Activated effector memory CD4-positive, alpha-beta T cell treated with anti-CD3 and anti-CD28 coated beads, Interleukin-2, amount 50 U/mL, for 16 hours (primary cell): ENCODE measurements at regions not wholly inside any gene's neighbourhood (a gene's known extent, or its start where the extent isn't known, plus 50 kb on each side); places are given as distances from the start of the nearest gene placed in this dataset.

Source experiments
- DNase-seq: peaks from one replicate; pipeline ENCODE4 v3.0.0-alpha.2; 2020

DNA sequence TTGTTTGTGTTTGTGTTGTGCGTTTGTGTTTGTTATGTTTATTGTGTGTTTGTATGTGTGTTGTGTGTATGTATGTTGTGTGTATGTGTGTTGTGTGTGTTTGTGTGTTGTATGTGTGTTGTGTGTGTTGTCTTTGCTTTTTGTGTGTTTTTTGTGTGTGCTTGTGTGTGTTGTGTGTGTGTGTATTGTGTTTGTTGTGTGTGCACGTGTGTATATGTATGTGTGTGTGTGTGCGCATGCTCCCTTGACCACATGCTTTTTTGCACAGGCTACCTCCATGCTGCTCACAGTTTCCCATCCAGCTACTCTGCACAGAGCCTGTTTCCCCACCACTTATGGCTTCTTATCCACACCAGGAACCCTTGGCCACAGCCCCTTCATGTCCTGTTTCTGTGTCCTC is 720.0 kb upstream of the ADAMTS16 start:
- no peak for DNase-seq

GRCh38 chr5:4420681-4421080 is 719.4 kb upstream of the ADAMTS16 start:
- DNase-seq: no peak

DNA sequence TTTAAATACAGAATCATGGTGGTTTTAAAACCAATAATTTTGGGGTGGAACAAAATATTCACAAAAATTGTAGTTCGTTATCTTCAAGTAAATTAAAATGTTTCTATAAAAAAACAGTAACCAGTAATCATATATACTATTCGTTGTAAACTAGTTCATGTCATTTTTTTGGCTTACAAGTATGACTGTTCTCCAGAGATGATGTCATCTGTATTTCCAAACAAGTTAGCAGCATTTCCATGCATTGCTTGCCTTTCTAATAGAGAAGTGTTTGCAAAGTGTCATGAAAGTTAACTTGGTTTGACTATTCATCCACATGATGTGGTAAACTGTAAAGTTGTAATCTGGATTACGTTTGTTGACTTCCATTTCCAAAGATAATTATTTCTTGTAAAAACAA is 717.9 kb upstream of the ADAMTS16 start:
- no peak for DNase-seq

DNA sequence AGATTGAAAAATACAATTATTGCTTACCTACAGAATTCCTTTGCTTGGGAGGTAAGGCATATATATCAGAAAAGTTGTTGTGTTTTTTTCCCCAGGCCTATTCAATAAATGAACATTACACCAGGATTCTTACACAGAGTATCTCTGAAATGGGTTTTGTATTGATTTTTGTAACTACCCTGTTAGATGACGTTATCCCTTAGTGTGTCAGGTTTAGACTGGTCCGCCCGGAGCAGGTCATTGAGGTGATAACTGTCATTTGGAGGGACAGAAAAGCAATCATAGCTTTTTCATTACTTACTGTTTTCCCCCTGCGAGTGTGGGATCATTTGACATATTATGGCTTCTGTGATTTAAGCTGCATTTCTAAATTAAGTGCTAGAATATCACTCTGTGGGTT is 715.2 kb upstream of the ADAMTS16 start:
- no peak for DNase-seq

- no peak for DNase-seq
These were observed 699.6 kb upstream of the ADAMTS16 start for GRCh38 chr5:4440536-4440935.

DNA sequence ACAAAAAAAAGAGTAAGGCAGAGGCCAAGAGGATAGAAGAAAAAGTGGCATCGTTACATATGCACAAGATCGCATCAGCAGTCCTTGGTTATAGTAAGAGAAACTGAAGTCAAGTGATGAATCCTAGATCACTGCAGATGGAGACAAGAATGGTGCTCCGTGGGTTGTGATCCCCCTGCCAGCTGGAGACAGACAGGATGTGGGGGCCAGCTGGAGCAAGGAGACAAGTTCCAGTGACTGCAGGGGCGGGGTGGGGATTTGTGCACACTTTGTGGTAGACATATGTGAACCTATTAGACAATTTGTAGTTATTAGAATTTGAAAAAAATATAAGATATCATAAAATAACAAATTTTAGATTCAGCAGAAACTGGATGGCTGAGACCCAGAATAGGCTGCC is 697.9 kb upstream of the ADAMTS16 start:
- no peak for DNase-seq

DNA sequence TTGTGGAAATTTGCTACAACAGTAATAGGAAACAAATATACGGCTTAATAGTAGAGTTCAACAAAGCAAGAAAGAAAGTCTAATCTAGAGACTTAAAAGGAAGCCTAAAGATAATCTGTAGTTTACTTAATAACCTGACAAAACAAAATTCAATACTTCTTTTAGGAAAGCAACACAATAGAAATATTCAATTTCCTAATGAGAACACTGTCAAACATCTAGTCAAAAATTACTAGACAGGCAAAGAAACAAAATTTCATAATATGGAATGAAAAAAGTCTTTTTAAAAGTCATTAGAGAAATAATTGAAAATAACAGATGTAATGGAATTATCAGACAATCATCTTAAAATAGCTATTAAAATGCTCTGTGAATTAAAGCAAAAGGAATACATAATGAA is 692.5 kb upstream of the ADAMTS16 start:
- DNase-seq: no peak

DNA sequence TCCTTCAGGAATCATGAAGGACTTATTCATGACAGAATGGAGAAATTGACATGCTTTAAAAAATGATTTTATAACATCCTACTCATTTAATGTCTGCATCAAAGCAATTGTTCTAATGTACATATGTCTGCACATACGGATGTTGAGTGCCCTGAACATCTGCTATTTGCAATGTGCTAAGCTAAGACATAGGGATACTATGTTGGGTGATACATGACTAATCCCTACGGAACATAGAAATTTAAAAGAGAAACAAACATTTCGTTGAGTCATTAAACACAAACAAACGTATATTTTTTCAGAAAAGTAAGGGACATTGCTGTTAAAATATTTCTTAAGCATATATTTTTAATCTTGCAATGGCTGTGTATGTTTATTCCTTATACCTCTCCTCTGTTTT is 686.5 kb upstream of the ADAMTS16 start:
- DNase-seq: no peak

- no peak for DNase-seq
These were observed 660.7 kb upstream of the ADAMTS16 start for GRCh38 chr5:4479426-4479825.

DNA sequence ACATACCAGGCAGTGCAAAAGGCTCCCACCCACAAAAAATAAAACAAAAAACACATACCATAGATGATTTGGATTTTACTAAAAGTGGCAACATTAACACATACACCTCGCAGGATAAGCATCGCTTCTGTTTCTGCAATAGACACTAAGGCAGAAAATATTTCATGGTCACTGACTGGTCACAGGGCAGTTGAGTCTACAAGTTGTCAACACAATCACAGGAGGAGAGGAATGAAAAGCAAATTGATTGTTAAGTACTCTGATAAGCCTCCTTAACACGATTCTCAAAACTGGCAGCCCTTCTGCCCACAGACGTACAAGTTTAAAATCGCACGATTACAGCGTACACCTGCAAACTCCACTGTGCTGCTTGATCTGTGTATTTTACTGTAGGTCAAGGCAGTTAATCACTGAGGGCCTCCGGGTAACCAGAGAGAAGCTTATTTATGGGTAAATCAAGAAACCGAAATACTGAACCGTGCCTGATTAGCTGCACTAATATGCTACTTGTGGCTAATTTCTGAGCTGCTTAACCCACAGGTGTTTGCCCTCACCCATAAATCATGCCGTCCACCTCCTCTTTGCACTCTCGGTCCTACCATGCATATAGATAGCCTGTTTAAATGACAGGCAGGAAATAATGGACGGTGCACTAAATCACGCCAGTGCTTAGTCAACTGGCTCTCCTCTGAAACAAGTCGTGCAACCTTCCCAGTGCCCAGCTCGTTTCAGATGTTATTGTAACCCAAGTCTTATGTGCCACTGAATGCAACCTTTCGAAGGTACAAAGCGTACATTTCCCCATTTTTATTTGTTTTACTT is 659.4 kb upstream of the ADAMTS16 start:
- DNase-seq: no peak

DNA sequence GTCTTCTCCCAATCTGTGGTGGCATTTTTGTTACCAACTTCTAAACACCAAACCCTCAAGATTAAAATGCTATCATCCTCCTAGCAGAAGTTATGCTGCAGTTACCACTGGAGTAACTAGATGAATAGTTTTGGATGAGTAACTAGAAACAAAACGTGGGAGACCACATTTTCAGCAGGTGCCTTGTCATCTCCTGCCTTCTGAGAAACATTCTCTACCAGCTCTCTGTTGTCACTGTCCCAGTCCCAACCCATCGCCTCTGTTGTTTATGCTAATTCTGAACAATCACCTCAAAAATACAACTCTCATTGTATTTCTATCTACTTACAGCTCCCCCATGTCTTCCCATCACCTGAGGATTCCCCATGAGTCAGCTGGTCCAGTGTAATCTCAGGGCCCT is 652.5 kb upstream of the ADAMTS16 start:
- no peak for DNase-seq

- DNase-seq: no peak
These were observed 628.0 kb upstream of the ADAMTS16 start for GRCh38 chr5:4511996-4512656.

DNA sequence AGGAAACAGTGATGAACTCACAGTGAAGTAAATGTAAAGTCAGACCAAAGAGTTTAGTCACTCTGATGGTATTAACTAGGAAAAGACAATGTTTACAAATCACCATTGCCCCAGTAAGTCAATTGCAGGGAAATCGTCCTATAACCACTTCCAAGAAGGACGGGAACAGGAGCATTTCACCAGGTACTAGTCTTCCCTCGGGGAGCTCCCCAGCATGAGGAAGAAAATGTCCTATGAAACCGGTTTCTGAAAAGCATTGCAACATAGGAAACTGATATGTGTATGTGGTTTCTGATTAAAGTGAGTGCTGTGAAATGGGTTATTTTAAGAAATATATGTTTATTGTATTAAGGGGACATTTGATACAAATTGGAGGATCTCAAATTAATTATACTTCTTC is 626.7 kb upstream of the ADAMTS16 start:
- no peak for DNase-seq

DNA sequence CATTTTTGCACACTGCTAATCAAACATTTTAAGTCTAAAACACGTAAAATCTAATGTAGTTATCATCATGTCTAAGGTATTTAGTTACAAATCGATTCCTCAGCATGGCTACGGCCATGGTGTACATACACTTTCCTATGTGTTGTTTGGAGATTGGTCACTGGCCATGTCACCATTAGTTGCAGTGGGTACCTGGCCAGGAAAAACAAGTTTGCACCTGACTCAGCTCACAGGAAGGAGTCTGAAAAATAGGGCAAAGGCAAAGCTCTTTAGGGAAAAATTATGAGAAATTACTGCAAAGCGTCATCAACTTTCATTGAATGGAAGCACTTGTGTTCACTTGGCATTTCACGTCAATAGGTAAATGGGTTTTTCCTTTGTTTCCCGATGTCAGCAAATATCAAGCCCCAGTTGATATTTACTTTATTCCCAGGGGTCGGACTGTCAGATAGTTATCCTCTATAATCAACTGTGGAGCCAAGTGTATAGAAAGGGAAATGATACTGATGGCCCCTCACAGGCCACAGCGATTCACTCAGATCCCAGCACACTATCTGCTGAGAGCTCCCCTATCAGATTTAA is 626.0 kb upstream of the ADAMTS16 start:
- no peak for DNase-seq

DNA sequence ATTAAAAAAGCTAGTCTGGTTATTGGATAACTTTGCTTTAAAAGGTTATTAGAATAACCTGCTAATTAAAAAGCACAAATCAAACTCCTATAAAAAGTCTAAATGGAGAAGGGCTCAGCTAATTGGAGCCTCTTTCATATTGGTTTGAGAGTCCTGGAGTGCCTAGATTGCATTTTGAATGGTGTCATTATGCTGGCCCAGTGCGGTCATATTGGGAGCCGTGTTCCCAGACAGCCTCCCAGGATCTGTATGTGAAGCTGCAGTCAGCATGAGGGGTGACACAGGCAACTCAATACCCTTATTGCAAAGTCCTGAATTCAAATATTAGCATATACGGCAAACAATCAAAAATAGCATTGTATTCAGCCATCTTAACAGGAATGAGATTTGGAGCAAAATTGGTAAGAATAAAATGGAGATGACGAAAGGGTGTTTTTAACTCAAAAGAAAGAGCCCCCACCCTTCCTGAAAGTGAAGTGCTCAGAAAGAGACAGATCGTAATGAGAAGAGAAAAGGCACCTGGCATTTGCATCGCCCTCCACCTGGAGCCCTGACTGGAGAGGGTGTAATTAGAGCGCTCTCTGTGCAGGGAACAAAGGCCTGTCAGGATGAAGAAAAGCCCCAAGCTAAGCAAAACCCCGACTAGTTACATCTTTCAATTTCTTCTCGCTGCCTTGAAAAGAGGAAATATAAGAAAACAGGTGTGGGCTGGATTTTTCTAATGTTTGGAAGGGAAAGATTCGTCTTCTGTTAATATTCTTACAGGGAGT is 621.0 kb upstream of the ADAMTS16 start:
- DNase-seq: no peak

DNA sequence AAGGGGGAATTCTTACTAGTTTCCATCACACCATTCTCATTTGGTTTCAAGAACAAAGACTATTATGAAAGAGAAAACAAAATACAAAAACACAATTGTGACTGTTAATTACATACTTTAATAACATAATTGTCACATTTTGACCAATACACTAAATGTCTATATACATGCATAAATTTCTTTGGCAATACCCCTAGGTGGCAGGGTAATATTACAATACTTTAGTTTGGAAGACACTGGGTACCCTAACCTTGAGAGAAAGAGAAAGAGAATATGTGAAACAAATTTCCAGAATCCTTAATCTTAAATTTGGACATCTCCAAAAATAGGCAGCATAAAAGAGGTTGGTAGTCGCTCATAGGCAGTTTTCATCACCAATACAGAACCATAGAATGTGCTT is 619.6 kb upstream of the ADAMTS16 start:
- no peak for DNase-seq

DNA sequence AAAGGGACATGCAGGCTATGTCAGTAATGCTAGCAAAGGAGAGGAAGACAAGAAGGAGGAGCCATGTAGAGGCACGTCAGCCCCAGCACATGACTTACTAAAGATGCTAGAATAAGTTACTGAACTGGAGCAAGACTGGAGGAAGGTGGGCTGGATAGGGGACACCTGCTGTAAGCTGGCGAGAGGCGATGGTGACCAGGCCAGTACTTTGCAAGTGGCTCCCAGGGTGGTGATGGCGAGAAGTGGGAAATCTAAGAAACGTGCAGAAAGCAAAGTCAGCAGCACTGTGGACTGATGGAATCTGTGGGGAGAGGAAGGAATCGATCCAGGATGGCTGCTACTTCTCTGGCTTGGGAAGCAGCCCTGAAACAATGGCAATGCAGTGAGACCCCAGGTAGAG is 617.1 kb upstream of the ADAMTS16 start:
- no peak for DNase-seq

DNA sequence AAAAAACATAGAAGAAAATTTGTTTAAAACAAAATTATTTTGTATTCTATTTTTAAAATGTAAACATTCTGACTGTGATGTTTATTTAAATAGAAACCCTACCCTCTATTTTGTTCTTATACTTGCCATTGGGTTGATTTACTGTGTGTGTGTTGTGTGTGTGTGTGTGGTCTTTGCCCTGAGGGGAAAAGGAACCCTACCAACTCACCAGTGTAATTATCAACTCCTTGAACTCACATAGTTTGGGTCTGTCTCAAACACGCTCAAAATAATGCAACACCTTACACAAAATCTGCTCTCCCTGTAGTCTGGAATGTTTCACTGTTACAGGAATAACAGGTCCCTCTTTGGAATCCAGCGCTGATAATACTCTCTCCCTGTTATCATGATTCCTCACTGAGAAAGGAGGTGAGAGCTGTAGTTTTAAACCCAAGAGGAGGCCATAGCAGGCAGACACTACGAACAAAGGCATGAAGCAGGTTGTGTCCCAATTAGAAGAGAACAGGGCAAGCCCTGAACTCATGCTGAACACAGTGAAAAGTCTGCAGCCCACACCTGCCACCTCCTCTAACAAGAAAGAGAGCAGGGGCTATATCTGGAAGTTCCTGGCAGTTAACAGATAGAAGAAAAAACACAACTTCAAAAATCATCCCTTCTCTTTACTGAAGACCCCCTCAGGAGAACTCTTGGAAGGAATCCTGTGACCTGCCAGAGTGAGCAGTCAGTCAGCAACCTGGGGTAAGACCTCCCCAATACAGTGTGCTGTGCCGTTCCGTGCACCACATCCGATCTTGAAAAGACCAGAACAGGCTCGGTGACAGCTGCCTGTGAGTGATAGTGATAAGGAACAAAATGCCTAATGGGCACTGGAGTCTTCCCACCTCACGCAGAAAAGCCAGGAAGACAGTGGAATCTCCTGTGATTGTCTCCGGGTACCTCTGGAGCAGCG is 608.1 kb upstream of the ADAMTS16 start:
- no peak for DNase-seq

DNA sequence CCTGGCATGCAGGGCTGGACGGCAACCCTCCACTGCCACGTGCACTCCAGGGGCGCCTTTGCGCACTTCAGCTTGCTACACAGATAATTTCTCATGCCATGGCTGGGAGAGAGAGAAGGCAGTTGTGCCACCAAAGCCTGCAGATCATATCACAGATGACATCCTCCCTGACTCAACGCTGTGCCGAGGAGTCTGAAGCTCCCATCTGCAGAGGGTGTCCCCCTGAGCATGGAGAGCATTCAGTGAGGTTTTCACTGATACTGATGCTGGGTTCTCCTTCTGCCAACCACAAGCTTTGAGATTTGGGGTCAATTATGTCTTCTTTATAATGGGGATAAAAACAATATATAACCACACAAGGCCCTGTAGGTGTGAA is 607.4 kb upstream of the ADAMTS16 start:
- DNase-seq: no peak

GRCh38 chr5:4533457-4534105 is 606.5 kb upstream of the ADAMTS16 start:
- no peak for DNase-seq

- no peak for DNase-seq
These were observed 602.6 kb upstream of the ADAMTS16 start for GRCh38 chr5:4537489-4537888.
